BLaER1 treated with 17β-estradiol and CSF1 and Interleukin-3, amounts not matched to agents 10 nM and 100 nM (cell line): ENCODE measurements at regions not wholly inside any gene's neighbourhood (a gene's known extent, or its start where the extent isn't known, plus 50 kb on each side); places are given as distances from the start of the nearest gene placed in this dataset.

Experiments
- H3K27ac ChIP-seq, 11 experiments: shearing (Covaris generic); formaldehyde crosslinking; 2 replicates each; pipeline ENCODE4 v1.8.1; 2022
- H3K27me3 ChIP-seq, 11 experiments: shearing (Covaris generic); formaldehyde crosslinking; 2 replicates each; pipeline ENCODE4 v1.8.1; 2022
- H3K36me3 ChIP-seq, 11 experiments: shearing (Covaris generic); formaldehyde crosslinking; 2 replicates each; pipeline ENCODE4 v1.8.1; 2022
- H3K4me1 ChIP-seq, 10 experiments: shearing (Covaris generic); formaldehyde crosslinking; 2 replicates each; pipeline ENCODE4 v1.8.1; 2022
- H3K4me2 ChIP-seq, 11 experiments: shearing (Covaris generic); formaldehyde crosslinking; 2 replicates each; pipeline ENCODE4 v1.8.1; 2022
- H3K4me3 ChIP-seq, 10 experiments: shearing (Covaris generic); formaldehyde crosslinking; 2 replicates each; pipeline ENCODE4 v1.8.1; 2022
- H3K9ac ChIP-seq, 11 experiments: shearing (Covaris generic); formaldehyde crosslinking; 2 replicates each; pipeline ENCODE4 v1.8.1; 2022
- H3K9me3 ChIP-seq, 11 experiments: shearing (Covaris generic); formaldehyde crosslinking; replicated peaks in 1 of 11; 2 replicates each; pipeline ENCODE4 v1.8.1; 2022
- H4K20me1 ChIP-seq, 11 experiments: shearing (Covaris generic); formaldehyde crosslinking; 2 replicates each; pipeline ENCODE4 v1.8.1; 2022
- Cebpa-rat ChIP-seq, 11 experiments: shearing (Covaris generic); IDR thresholded peaks; 2 replicates each; pipeline ENCODE4 v1.8.1; 2022

DNA sequence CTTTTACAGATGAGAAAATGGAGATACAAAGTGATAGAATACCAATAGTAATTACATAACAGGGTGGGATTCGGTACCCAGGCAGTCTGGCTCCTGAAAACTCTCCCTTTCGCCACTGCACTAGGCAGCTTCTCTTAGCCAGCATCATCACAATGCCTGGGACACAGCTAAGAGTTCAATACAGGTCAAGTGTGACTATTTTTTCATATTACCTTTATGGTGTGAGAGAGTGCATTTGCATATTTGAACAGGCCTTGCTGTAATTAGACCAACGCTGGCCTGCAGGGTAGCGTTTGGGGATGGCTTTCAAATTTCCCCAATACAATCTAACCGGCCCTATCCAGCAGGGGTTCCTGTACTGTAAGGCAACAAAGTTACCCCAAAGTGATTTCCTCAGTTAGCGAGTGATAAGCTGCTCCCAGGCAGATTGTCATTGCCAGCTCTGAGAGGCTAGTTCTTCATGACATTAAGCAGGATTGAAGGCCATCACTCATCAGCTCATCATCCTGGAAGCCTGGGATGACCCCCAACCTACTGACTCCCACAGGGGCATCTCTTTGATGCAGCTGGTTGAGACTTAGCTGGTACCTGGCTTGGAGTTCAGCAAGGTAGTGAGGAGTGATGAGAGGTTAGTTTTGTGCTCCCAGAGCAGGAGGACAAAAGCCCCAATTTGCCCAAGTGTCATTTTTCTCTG, 836.8 kb upstream of the LCORL start:
- Histone ChIP-seq H3K4me2 (no peak overlapping the region), H4K20me1 (no peaks in the 10 kb centered on the region), H3K27me3 (no peaks in the 10 kb centered on the region), H3K4me3 (no peak overlapping the region), H3K4me1 (peaks cover 0 to 9% (median 0%) of the 10 kb centered on the region in 10 experiments; a peak in 6 of 20 replicates), H3K27ac (no peak overlapping the region), H3K9ac (no peak overlapping the region), H3K36me3 (no peaks in the 10 kb centered on the region), H3K9me3 (no peaks in the 10 kb centered on the region)
- no peak for TF ChIP-seq Cebpa-rat (IDR thresholded peaks at IDR 0.05)

DNA sequence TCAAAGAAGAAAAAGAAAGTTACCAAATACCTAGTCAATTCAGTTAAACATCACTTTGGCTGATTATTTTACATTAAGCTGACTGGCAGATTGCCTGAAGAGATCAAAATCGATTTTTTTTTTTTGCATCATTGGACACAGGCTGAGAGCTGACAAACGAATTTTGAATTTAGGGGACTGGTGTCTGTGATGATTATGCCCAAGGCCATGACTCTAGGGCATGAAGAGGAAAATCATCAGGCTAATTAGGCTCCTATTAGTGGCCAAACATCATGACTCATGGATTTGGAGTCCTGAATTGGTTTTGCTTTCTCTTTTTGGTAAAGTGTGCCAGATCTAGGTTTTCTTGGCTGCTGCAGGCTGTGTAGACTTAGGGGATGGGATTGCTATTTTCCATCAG, 829.3 kb upstream of the LCORL start:
- no peak for TF ChIP-seq Cebpa-rat (IDR thresholded peaks at IDR 0.05)
- no peaks in the 10 kb centered on the region for H3K4me1 ChIP-seq
- no peaks in the 10 kb centered on the region for H4K20me1 ChIP-seq
- no peak overlapping the region for H3K9ac ChIP-seq
- no peaks in the 10 kb centered on the region for H3K36me3 ChIP-seq
- H3K27me3 ChIP-seq: no peaks in the 10 kb centered on the region
- H3K4me2 ChIP-seq: no peak overlapping the region
- no peak overlapping the region for H3K4me3 ChIP-seq
- H3K9me3 ChIP-seq: no peaks in the 10 kb centered on the region
- H3K27ac ChIP-seq: no peak overlapping the region

DNA sequence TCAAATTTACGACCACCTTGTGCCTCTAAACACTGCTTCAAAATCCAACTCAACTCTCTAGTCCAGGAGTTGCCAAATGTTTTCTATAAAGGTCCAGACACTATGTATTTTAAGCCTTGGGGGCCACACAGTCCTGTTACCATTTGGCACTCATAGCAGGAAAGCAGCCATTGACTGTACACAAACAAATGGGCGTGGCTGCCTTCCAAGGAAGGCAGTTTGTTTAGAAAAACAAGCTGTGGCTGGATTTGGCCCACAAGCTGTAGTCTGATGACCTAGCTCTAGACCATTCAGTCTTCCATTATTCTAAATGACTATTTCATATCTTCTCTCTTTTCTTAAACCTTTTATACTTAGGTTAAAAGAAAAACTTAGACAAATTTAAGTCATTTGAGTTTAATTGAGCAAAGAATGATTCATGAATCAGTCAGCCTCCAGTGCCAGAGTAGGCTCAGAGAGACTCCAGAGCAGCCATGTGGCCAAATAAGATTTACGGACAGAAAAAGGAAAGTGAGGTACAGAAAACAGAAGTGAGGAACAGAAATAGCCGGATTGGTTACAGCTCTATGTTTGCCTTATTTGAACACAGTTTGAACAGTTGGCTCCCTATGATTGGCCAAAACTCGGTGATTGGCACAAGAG, 825.8 kb upstream of the LCORL start:
- no peak for TF ChIP-seq Cebpa-rat (IDR thresholded peaks at IDR 0.05)
- no peak overlapping the region for H3K4me3 ChIP-seq
- no peaks in the 10 kb centered on the region for H3K4me1 ChIP-seq
- H3K27ac ChIP-seq: no peak overlapping the region
- H3K9me3 ChIP-seq: peaks cover 11 to 20% (median 17%) of the 10 kb centered on the region in 11 experiments
- H3K9ac ChIP-seq: no peak overlapping the region
- H4K20me1 ChIP-seq: no peaks in the 10 kb centered on the region
- H3K36me3 ChIP-seq: no peaks in the 10 kb centered on the region
- H3K4me2 ChIP-seq: no peak overlapping the region
- no peaks in the 10 kb centered on the region for H3K27me3 ChIP-seq

GRCh38 chr4:18846313-18846712, 824.8 kb upstream of the LCORL start:
- no peaks in the 10 kb centered on the region for H3K4me1 ChIP-seq
- no peak overlapping the region for H3K4me2 ChIP-seq
- no peak overlapping the region for H3K27ac ChIP-seq
- H3K27me3 ChIP-seq: no peaks in the 10 kb centered on the region
- H4K20me1 ChIP-seq: no peaks in the 10 kb centered on the region
- H3K4me3 ChIP-seq: no peak overlapping the region
- no peak for TF ChIP-seq Cebpa-rat (IDR thresholded peaks at IDR 0.05)
- H3K9ac ChIP-seq: no peak overlapping the region
- peaks cover 13 to 30% (median 22%) of the 10 kb centered on the region in 11 experiments for H3K9me3 ChIP-seq
- no peaks in the 10 kb centered on the region for H3K36me3 ChIP-seq

DNA sequence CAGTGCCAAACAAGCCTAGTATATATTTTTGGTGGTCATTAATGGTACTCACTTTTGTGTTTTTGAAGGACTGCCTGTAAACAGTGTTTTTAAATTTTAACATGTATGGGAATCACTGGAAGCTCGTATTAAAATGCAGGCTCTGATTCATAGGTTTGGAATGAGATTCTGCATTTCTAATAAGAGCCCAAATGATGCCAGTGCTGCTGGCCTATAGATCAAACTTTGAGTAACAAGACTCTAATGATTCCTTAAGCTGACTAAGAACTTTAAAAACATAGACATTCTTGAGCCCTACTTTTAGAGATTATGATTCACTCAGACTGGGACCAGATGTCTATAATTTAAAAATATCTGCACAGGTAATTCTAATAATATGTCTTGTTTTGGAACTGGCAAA, 823.2 kb upstream of the LCORL start:
- no peak overlapping the region for H3K4me3 ChIP-seq
- TF ChIP-seq Cebpa-rat (IDR thresholded peaks at IDR 0.05): no peak
- no peak overlapping the region for H3K4me2 ChIP-seq
- H3K27ac ChIP-seq: no peak overlapping the region
- no peaks in the 10 kb centered on the region for H3K4me1 ChIP-seq
- H3K9me3 ChIP-seq: peaks cover 13 to 30% (median 22%) of the 10 kb centered on the region in 11 experiments
- no peaks in the 10 kb centered on the region for H4K20me1 ChIP-seq
- H3K36me3 ChIP-seq: no peaks in the 10 kb centered on the region
- H3K9ac ChIP-seq: no peak overlapping the region
- H3K27me3 ChIP-seq: no peaks in the 10 kb centered on the region

GRCh38 chr4:18842431-18842830, 820.9 kb upstream of the LCORL start:
- Histone ChIP-seq H3K4me2 (no peak overlapping the region), H3K9me3 (peaks cover 13 to 30% (median 22%) of the 10 kb centered on the region in 11 experiments), H3K4me3 (0 out of 20 replicates have a peak overlapping the region, but pooled peaks of 1 of the 10 experiments have one; percentile 4), H3K9ac (no peak overlapping the region), H3K4me1 (no peaks in the 10 kb centered on the region), H3K27me3 (no peaks in the 10 kb centered on the region), H3K27ac (no peak overlapping the region), H4K20me1 (no peaks in the 10 kb centered on the region), H3K36me3 (no peaks in the 10 kb centered on the region)
- no peak for TF ChIP-seq Cebpa-rat (IDR thresholded peaks at IDR 0.05)

DNA sequence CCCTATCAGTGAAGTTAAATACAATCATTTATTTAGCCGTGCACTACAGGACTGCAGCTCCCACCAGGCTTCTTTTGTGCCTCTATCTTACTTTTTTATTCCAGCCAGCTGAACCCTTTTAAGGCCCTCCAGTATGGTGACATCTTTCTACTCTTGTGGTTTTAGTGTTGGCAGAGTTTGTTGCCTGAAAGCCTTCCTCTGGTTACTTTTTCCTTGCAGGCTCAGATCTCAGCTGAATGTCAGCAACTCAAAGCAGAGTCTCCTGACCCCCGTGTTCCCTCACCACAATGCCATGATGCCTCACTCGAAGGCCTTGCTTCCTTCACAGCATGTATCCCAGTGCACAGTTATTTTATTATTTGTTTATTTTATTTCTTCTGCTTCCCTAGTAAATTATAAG, 818.9 kb upstream of the LCORL start:
- H3K36me3 ChIP-seq: no peaks in the 10 kb centered on the region
- H3K27ac ChIP-seq: no peak overlapping the region
- H3K9ac ChIP-seq: no peak overlapping the region
- no peak for TF ChIP-seq Cebpa-rat (IDR thresholded peaks at IDR 0.05)
- no peaks in the 10 kb centered on the region for H3K27me3 ChIP-seq
- H3K4me2 ChIP-seq: no peak overlapping the region
- H3K4me1 ChIP-seq: no peaks in the 10 kb centered on the region
- H3K9me3 ChIP-seq: peaks cover 13 to 30% (median 22%) of the 10 kb centered on the region in 11 experiments
- no peak overlapping the region for H3K4me3 ChIP-seq
- H4K20me1 ChIP-seq: no peaks in the 10 kb centered on the region

DNA sequence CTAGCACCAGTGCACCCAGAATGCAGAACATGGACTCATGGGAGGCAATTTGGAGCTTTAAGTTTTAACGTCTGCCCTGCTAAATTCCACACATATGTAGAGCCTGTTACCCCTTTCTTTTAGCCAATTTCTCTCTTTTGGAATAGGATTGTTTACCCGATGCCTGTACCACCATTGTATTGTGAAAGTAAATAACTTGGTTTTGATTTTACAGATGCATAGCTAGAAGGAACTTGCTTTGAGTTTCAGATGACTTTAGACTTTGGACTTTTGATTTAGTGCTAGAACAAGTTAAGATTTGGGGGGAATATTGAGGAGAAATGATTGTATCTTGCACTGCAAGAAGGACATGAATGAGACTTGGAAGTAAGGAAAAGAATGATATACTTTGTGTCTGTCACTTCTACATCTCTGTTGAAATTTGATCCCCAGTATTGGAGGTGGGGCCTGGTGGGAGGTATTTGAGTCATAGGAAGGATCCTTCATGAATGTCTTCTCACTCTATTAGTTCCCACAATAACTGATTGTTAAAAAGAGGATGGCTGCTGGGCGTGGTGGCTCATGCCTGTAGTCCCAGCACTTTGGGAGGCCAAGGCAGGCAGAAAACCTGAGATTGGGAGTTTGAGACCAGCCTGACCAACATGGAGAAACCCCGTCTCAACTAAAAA, 794.8 kb upstream of the LCORL start:
- Histone ChIP-seq H4K20me1 (no peaks in the 10 kb centered on the region), H3K36me3 (no peaks in the 10 kb centered on the region), H3K27ac (no peak overlapping the region), H3K9me3 (no peaks in the 10 kb centered on the region), H3K9ac (no peak overlapping the region), H3K27me3 (no peaks in the 10 kb centered on the region), H3K4me3 (no peak overlapping the region), H3K4me1 (peaks cover 0 to 4% (median 0%) of the 10 kb centered on the region in 10 experiments; a peak in 1 of 20 replicates), H3K4me2 (no peak overlapping the region)
- TF ChIP-seq Cebpa-rat (IDR thresholded peaks at IDR 0.05): no peak

- H3K4me2 ChIP-seq: no peak overlapping the region
- no peak overlapping the region for H3K4me3 ChIP-seq
- no peaks in the 10 kb centered on the region for H3K27me3 ChIP-seq
- H3K27ac ChIP-seq: no peak overlapping the region
- no peaks in the 10 kb centered on the region for H3K36me3 ChIP-seq
- no peaks in the 10 kb centered on the region for H3K9me3 ChIP-seq
- H3K4me1 ChIP-seq: peaks cover 0 to 4% (median 0%) of the 10 kb centered on the region in 10 experiments; a peak in 1 of 20 replicates
- no peak for TF ChIP-seq Cebpa-rat (IDR thresholded peaks at IDR 0.05)
- no peak overlapping the region for H3K9ac ChIP-seq
- H4K20me1 ChIP-seq: no peaks in the 10 kb centered on the region
Observed at GRCh38 chr4:18815779-18816173, 794.2 kb upstream of the LCORL start.
